HepG2 (cell line): ENCODE measurements at regions not wholly inside any gene's neighbourhood (a gene's known extent, or its start where the extent isn't known, plus 50 kb on each side); places are given as distances from the start of the nearest gene placed in this dataset.
"Not testable (repeated sequence)": the region's sequence is repeated elsewhere in the genome, so short reads cannot be mapped to it uniquely, and the experiment has no call there.

Experiments
- CEBPG ChIP-seq: IDR thresholded peaks from 2 replicates; pipeline ENCODE4 v1.6.1; 2016
- EZH2 ChIP-seq: conservative IDR thresholded peaks from 2 replicates; pipeline ENCODE4 v1.6.1; 2012; ENCODE audit warnings: mild to moderate bottlenecking, low read depth, low read length, moderate library complexity
- GATAD2A ChIP-seq: IDR thresholded peaks from 2 replicates; pipeline ENCODE4 v1.6.1; 2016
- MTA1 ChIP-seq: sonication (generic); formaldehyde crosslinking; IDR thresholded peaks from 2 replicates; pipeline ENCODE4 v1.4.0; 2020; ENCODE audit warnings: missing genetic modification reagents, mild to moderate bottlenecking, borderline replicate concordance
- SIN3A ChIP-seq: IDR thresholded peaks from 2 replicates; pipeline ENCODE4 v1.6.1; 2011; ENCODE audit warnings: low read depth, mild to moderate bottlenecking, control low read depth, low read length, borderline replicate concordance
- ZFP82 ChIP-seq: sonication (generic); formaldehyde crosslinking; IDR thresholded peaks from 2 replicates; pipeline ENCODE4 v1.5.1; 2020; ENCODE audit warnings: mild to moderate bottlenecking, missing genetic modification reagents, borderline replicate concordance
- ZNF121 ChIP-seq: sonication (generic); formaldehyde crosslinking; IDR thresholded peaks from 2 replicates; pipeline ENCODE4 v1.5.0; 2020; ENCODE audit warnings: mild to moderate bottlenecking, missing genetic modification reagents
- ZNF24 ChIP-seq: fragments of 450-650 bp; IDR thresholded peaks from 2 replicates; pipeline ENCODE4 v1.6.1; 2017; ENCODE audit warnings: antibody characterized with exemption, mild to moderate bottlenecking
- ZNF343 ChIP-seq: sonication (generic); formaldehyde crosslinking; IDR thresholded peaks from 2 replicates; pipeline ENCODE4 v1.4.0; 2020; ENCODE audit warnings: mild to moderate bottlenecking, missing genetic modification reagents
- TF ChIP-seq, protein P1 (sequence below): sonication (generic); formaldehyde crosslinking; IDR thresholded peaks from 2 replicates; pipeline ENCODE4 v1.5.0; 2020; ENCODE audit warnings: mild to moderate bottlenecking, missing genetic modification reagents, moderate library complexity
- TF ChIP-seq, protein P2 (sequence below), 2 experiments: fragments of 450-650 bp in 1 of 2; sonication (generic) in 1 of 2; formaldehyde crosslinking; IDR thresholded peaks; 2 replicates each; pipeline versions ENCODE4 v1.5.0 to v1.8.0; 2020 to 2022; ENCODE audit warnings: mild to moderate bottlenecking in 1 of 2, missing genetic modification reagents in 1 of 2

DNA sequence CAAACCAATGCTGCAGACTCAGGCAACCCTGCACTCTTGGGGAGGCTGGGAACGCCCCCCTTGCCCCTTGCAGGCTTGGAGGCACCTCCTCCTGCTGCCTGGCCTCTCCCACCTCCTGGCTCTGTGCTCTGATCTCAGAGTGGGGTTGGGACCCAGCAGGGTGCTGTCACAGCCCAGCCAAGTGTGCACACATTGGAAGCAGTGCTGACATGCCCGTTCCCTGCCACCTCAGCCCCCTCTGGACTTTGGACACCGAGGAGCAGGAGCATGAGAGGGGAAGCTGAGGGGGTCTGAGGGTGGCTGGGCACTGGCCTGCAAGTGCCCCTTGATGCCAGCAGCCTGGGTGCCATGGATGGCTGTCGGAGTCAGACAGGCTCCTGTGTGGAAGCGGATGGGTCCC is 202.0 kb upstream of the ZNF337 start:
- not testable (repeated sequence) for TF ChIP-seq SIN3A; ZFP82 (CRISPR knock-in tag); ZNF121 (CRISPR knock-in tag); CEBPG (CRISPR knock-in tag); EZH2; ZNF24; MTA1 (CRISPR knock-in tag); ZNF343 (CRISPR knock-in tag); GATAD2A (CRISPR knock-in tag)
- TF ChIP-seq, protein P1, sequence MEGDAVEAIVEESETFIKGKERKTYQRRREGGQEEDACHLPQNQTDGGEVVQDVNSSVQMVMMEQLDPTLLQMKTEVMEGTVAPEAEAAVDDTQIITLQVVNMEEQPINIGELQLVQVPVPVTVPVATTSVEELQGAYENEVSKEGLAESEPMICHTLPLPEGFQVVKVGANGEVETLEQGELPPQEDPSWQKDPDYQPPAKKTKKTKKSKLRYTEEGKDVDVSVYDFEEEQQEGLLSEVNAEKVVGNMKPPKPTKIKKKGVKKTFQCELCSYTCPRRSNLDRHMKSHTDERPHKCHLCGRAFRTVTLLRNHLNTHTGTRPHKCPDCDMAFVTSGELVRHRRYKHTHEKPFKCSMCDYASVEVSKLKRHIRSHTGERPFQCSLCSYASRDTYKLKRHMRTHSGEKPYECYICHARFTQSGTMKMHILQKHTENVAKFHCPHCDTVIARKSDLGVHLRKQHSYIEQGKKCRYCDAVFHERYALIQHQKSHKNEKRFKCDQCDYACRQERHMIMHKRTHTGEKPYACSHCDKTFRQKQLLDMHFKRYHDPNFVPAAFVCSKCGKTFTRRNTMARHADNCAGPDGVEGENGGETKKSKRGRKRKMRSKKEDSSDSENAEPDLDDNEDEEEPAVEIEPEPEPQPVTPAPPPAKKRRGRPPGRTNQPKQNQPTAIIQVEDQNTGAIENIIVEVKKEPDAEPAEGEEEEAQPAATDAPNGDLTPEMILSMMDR (CRISPR knock-in tag), result not testable (repeated sequence)
- TF ChIP-seq, protein P2, sequence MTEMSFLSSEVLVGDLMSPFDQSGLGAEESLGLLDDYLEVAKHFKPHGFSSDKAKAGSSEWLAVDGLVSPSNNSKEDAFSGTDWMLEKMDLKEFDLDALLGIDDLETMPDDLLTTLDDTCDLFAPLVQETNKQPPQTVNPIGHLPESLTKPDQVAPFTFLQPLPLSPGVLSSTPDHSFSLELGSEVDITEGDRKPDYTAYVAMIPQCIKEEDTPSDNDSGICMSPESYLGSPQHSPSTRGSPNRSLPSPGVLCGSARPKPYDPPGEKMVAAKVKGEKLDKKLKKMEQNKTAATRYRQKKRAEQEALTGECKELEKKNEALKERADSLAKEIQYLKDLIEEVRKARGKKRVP (CRISPR knock-in tag; IDR thresholded peaks at IDR 0.05), result not testable (repeated sequence)
